ENCODE measurements at regions not wholly inside any gene's neighbourhood (a gene's known extent, or its start where the extent isn't known, plus 50 kb on each side); places are given as distances from the start of the nearest gene placed in this dataset.
"Not testable (repeated sequence)": the region's sequence is repeated elsewhere in the genome, so short reads cannot be mapped to it uniquely, and the experiment has no call there.

DNA sequence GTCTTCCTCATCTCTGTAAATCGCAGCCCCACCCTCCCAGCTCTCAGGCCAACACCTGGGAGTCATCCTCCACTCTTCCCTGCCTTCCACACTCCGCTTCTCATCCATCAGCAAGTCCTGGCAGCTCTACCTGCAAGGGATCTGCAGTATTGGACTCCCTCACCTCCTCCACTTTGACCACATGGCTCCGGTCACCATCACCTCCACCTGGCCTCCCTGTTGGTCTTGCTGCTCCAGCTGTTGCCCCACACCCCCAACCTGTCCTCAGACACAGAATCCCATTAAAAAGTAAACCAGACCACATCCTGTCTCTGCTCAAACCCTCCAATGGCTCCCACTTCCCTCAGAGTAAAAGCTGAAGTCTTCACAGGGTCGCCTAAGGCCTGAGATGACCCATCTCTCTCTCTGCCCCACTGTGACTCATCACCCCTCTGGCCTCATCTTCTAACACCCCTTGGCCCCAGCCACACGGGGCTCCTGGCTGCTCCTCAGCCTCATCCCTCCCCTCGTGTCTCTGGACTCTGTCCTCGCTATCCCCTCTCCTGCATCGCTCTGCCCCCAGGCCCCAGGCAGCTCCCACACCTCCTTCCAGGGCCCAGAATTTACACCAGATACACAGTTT, 185.1 kb upstream of the SULF2 start:
- DNase-seq = no peak

DNA sequence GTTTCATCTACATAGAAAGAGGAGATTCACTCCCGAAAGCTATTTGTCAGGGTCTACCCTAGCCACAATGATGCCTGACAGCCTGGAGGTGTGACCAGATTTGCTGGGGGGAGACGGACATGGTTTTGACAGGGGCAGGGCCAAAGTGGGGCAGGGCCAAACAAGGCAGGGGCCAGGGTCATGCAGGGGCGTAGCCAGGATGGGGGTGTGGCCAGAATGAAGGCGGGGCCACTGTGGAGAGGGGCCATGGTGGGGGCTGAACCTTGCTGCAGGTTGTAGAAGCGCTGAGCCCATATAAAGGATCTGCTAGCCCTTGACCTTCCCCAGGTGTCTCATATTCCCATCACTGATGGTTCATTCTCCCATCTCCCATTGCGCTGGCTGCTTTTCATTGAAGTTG, 184.1 kb upstream of the SULF2 start:
- no peak for DNase-seq

DNA sequence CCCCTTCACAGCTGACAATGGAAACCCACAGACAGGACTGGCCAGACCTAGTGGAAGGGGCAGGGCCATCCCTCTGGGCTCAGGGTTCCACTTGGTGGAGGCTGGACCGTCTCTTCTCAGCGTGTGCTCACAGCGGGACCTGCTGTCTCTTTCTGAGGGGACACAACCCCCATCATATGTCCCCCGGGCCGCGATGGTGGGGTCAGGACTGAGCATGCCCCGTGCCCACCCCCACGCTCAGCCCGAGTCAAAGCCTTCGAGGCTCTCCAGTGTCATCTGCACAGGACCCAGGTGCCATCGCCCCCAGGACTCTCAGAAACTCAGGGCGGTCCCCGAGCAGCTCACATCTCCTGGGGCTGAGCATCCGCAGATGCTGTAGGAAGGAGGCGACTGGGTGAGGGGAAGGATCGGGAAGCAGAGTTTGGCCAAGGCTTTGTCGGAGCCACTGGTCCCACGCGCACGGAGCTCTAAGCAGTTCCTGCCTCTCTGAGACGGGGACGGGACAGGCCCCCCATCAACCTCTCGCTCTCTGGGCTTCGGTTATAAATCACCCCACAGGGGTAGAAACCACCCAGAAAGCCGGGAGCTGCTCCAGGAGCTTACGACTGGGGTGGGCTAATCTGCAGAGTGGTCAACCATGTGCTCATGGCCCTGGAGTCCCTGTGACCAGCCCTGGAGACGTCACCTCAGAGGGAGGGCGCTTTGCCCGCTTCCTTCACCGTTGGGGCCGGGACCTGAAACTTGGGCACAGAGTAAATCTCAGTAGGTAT, 183.4 kb upstream of the SULF2 start:
- DNase-seq = no peak

DNA sequence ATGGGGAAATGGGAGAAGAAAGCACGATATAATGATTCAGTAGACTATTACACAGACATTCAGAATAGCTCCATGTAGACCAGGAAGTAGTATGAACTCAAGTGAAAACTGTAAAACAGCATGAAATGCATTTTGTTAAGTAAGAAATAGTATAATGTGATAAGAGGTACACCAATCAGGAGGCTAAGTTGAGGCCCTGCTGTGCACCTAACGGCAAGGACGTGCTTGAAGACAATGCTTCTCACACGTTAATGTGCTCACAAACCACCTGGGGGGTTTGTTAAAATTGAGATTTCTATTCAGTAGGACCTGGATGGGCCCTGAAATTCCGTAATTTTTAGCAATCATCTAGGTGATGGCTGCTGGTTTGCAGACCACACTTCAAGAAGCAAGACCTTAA, 178.9 kb upstream of the SULF2 start:
- DNase-seq = no peak

DNA sequence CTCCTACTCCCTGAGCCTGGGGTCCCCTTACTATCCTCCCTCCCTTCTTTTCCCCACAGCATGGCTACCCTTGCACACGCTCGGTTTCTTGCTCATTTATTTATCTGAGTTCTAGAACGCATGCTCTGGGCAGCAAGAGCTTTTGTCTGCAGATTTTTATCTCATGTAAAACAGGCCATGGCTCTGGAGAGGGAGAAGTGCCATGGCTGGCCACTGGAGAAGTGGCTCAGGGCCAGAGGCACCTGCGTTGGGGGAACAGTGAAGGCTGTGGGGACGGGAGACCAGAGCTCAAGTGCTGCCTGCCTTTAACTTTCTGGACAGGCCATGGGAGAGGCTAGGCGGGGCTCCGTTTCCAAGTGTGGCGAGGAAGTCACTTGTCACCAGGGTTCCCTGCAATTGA, 177.7 kb upstream of the SULF2 start:
- no peak for DNase-seq

DNA sequence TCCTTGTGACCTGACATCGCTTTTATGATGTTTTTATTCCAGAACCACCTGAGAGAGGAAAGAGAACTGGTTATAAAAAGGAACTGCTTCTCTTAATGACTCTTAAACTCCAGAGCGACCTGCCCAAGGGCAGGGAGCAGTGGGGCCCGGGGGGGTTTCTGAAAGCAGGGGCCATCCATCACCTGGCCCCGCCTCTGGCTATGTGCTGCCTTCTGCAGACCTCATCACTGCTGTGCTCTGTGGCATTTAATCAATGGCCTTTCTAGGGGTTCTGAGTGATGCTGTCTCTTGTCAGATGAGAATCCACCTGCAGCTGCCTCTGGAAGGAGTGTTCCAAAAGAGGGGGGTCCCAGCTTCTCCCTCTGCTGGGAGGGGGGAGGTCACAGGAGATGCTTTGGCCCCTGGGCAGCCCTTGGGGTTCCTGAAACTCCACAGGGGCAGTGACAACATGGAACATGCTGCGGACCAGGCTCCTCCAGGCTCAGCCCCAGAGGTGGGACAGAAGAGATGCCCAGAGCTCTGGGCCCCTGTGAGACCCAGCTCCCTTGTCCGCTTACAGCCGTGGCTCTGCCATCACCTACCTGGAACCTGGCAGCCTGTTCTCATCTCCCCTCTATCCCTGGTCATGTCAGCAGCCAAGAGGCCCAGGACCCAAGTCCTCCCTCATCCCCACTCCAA, 177.1 kb upstream of the SULF2 start:
- no peak for DNase-seq

DNA sequence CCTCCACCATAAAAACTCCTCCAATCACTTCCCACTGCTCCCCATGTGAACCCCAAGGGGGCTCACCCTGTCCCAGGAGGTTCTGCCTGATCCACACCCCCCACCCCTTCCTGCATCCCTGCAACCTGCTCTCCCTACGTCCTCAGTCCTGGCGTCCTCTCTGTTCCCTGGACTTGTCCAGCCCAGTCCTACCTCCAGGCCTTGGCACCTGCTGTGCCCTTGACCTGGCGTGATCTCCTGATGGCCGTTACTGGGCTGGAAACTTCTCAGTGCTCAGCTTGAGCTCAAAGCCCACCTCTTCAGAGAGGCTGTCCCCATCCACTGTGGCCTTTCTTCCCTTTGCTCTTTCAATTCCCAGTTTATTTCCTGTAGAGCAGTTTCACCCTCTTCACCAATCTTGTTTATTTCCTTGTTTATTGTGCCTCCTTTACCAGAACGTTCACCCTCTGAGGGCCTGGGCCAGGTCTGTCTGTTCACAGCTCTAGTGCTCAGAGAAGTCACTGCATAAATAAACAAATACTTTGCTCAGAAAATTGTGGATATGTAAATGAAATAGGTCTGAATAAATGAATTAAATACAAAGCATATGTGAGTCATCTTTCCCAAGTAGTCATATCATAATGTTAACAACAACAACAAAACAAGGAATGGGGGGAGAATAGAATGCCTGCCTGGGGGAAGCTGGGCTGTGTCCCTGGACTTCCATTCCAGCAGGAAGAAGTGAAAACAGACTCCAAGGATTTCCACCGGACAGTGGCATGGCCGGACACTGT, 175.7 kb upstream of the SULF2 start:
- no peak for DNase-seq

DNA sequence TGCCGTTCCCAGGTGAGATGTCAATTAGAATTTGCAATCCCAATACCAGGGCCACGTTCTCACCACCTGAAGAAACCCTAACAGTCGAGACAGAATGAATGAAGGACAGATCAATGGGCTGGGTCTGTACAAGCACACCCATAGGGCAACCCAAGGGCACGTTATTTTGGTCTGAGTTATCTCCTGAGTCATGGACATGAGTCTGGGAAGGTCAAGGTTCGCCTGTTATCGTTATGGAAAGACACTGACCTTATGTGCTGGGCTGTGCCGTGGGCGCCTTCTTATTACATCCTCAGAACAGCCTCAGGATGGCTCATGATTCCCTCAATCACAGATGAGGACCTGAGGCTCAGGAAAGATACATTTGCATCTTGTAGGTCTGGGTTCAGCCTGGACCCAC, 175.0 kb upstream of the SULF2 start:
- DNase-seq = no peak

DNA sequence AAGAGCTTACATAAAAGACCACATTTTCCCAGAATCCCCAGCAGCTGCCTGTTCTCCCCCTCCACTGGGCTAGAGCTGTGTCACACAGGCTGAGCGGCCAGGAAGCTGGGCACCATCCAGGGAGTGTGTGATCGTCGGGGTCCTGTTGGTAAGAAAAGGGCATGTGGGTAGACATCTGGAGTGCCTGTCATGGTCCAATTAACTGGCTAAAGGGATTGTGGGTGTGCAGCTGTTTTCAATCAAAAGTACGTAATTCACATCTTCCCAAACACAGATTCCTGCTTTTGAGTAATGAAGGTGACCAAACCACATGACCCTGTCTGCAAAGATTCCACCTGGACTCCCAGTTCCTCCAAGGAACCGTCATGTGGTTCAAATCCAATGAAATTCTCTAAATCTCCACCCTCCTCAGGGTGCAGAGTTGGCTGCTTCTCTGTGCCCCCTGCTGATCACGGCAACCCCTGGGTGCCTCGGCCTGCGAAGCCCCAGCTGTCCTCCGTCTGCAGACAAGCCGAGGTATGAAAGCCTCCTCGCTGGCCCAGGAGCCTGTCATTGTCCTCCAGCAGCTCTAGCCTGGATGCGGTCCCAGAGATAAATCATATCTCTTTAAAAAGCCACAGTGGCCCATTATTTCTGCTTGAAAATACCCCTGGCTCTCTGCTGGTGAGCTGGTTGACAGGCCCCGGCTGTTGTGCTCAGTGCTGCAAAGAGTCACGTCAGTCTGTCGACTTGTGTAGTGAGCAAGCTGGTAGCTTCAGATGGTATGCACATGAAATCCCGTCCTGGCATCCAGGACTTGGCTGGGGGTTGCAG, 172.9 kb upstream of the SULF2 start:
- DNase-seq = not testable (repeated sequence)

DNA sequence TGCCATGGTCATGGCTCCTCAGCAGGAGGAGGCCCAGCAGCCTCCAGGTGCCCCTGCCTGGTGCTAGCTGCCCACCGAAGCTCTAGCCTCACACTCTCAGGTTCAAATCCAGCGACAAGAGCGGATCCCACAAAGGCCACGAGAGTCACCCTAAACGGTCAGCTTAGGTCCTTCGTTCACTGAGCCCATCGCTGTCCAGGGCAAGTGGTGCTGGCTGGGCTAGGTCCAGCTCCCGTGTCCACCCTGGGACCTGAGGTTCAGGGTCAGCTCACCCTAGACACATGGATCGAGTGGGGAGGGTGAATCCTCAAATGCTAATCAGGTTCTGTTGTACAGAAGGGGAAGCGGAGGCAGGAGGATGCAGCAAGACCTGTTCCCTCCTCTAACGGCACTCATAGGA, 171.9 kb upstream of the SULF2 start:
- DNase-seq = no peak

DNA sequence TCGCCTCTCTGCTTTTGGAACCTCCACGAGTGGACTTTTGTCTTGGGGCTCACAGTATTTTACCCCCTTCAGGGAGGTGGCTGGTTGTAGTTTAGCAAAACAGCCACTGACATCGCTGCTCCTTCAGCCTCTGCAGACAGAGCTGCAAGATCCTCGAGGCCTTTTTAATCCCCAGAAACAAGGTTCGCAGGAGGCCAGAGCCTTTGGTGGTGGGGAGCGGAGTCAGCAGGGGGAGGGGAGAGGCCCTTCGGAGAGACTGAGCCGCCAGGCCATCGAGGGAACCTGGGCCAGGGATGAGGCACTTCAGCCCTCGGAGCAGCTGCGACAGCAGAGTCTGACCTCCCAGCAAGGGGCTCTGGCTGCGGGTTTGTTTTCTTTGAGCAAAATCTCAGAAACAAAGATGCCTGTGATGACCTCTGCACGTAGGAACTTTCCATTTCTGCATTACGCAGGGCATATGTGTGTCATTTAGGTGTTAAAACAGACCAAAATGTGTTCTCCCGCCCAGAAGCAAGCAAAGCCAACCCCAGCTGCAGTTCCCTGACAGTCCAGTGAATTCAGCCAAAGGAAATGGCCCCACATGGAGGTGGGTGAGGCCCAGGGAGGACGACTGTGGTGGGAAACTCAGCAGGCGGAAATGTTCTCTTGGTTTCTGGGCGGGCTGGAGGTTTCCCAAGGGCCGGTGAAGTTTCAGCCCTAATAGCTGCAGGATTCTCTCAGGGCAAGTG, 171.2 kb upstream of the SULF2 start:
- no peak for DNase-seq

DNA sequence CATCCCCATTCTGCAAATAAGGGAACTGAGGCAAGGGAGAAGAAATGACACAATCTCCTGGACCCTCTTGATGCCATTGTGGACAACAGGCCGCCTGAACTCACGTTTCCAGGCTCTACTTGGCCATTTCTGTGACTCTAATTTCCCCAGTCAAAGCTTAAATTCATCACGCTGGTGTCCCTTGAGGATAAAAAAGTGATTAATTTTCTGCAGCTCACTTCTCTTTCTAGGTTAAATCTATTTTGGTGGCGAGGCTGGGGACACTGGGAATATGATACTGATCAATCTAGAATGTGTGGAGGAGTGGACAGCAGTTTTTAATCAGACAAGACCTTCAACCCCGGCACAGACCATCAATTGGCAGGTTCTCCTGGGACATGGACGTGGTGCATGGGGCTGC, 168.2 kb upstream of the SULF2 start:
- DNase-seq = no peak

DNA sequence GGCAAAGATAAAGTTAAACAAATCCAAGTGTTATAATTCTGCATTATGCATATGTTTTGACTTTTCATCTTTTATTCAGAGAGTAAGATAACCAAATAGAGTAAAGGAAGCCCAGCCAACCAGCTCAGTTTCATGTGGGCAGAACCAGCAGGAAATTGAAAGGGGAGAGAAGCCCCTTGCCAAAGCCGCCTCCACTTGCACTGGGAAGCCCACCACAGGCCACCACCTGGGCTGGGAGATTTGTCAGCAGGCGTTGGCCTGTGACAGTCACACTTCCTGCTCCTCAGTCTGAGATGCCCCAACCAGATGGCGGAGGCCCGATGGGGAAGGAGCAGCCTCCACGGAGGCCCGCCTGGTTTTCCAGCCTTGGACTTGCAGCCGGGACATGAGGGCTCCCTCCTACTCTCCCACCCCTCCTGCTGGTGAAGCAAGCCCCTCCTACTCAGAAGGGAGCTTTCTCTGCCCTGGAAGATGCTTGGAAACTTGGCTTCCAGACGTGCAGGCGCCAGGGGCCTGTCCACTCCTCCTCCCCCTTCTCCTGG, 166.8 kb upstream of the SULF2 start:
- no peak for DNase-seq

DNA sequence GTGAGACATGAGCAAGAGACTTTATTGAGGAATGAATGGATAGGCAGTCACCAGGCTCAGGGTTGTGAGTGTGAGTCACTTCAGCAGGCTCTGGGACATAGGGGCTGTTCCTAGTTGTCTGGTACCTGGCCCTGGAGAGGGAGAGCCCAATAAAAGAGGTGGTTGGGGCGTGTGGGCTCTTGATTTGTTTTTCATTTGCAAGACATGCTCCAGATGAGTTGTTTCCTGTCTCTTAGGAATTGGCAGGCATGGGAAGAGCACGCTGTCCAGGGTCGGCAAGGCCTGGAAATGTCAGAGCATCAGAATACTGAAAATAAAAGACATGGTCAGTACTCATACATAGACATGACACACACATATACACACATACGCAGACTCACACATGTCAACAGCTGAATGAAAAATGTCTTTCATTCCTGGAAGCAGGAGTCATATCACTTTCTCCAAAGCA, 166.3 kb upstream of the SULF2 start:
- DNase-seq = no peak

DNA sequence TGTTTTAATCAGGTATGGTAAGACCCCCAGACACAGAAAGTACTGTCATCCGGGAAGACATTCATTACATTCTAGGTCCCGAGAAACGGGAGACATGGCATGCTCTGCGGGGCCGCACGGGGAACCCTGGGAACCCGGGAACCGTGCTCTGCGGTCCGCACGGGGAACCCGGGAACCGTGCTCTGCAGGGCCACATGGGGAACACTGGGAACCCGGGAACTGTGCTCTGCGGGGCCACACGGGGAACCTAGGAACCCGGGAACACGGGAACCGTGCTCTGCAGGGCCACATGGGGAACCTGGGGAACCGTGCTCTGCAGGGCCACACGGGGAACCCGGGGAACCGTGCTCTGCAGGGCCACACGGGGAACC, 165.6 kb upstream of the SULF2 start:
- DNase-seq = no peak

DNA sequence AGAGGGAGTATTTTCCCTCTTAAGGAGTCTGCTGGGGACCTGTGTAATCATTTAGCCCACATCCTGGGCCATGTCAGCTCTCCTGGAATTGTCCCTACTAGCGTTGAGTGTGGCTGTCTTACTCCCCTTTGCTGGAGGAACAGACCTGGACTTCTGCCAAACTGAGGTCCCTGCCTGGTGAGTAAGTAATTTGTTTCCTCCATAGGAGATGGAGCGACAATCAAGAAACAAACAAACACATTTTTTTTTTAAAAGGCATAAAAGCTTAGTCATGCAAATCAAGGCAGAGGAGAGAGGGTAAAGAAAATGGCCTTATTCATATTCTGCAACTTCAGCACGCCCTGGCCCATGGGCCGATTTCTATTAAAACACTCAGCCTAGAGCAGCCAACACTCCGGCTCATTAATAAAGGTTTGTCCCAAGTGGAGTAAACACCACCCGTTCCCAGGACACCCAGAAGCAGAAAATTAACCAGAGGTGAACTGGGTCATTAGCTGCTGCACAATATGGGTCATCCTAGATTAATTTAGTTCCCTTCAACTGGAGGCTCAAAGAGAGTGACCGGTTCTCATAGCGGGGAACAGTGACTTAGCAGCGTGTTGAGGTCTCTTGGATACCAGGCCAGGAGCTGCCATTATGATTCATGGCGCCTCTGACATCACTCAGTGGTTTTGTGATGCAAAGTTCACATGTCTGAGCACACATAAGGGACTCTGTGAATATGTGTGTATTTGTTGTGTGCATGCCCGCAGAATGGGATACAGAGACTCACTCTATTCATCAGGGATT, 165.0 kb upstream of the SULF2 start:
- DNase-seq = no peak

DNA sequence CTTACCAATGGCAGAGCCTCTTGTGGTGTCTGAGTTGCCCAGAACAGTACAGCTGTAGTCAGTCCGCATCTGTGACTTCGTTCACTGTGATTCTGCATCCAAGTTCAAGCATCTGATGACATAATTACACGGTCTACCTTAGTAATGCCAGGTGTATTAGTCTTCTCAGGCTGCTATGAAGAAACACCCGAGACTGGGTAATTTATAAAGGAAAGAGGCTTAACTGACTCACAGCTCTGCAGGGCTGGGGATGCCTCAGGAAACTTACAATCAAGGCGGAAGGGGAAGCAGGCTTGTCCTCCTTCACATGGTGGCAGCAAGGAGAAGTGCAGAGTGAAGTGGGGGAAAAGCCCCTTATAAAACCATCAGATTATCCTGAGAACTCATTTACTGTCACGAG, 163.9 kb upstream of the SULF2 start:
- DNase-seq = no peak

DNA sequence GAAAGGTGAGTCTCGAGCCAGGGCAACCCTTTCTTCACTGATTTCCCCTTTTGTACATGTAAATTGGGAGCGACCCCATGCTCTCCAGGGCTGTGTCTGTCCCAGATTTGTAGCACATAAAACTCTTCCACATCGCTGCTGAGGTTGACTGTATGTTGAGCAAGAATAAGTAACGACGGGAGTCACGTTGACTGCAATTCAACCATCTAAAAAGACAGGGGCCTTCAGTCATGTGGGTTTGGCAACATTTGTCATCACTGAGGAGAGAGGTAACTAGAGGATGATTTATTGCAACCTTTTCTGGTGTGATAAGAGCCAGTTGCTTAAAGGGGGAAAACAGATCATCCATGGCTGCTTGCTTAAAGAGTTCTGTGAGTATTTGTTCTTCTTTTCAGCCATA, 159.4 kb upstream of the SULF2 start:
- no peak for DNase-seq

DNA sequence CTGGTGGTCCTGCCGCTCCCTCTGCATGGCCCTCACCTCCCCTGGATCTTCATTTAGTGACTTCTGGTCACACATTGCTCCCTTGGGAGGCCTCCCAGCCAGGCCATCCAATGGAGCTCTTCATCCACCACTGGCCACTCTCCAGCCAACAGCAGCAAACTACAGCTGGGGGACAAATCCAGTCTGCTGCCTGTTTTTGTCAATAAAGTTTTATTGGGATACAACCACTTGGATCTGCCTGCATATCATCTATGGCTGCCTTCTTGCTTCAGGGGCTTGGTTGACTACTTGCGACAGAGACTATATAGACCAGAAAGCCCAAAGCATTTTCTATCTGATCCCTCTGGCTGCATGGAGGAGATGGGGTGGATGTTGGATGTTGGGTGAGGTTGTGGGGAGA, 156.6 kb upstream of the SULF2 start:
- no peak for DNase-seq

DNA sequence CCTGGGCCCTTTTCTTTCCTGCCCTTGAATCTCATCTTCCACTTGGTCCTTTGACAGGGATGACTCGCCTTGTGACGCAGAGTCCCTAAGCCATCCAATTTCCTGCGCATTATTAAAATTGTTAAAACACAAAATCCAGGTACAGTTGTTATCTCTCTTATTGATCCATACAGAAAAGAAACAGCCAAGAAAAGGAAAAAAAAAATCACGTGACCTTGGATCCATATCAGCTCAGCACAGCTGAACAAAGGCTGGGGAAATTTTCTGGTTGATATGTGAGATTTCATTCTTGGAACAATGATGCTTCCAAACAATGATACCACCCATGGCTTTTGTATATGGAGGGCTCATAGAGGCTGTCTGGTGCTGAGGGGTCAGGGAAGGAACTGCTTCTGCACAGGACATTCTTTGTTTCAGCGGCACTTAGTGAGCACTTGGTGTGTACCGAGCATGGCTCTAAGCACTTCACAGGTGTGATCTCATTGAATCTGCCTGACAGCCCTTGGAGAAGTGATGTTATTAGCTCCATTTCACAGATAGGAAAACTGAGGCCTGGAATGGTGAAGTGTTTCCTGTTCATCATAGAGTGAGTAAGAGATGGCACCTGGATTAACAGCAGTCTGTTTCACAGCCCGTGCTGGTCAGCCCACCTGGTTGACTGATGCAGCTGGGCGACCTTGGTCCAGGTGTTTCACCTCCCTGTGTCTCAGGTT, 155.0 kb upstream of the SULF2 start:
- no peak for DNase-seq
